K562 (cell line): ENCODE measurements at regions not wholly inside any gene's neighbourhood (a gene's known extent, or its start where the extent isn't known, plus 50 kb on each side); places are given as distances from the start of the nearest gene placed in this dataset.

Experiments
- GATAD2B ChIP-seq: fragments of 450-650 bp; IDR thresholded peaks from 2 replicates; pipeline ENCODE4 v1.6.1; 2017; ENCODE audit warnings: mild to moderate bottlenecking, borderline replicate concordance
- HDAC6 ChIP-seq: IDR thresholded peaks from 2 replicates; pipeline ENCODE4 v1.6.1; 2012; ENCODE audit warnings: low read depth, mild to moderate bottlenecking, control low read depth, inconsistent platforms, low read length, moderate library complexity
- MAFG ChIP-seq: fragments of 450-650 bp; conservative IDR thresholded peaks from 2 replicates; pipeline ENCODE4 v1.6.1; 2016; ENCODE audit warnings: missing genetic modification characterization, missing compliant biosample characterization
- MEIS2 ChIP-seq: fragments of 450-650 bp; IDR thresholded peaks from 2 replicates; pipeline ENCODE4 v1.6.1; 2014; ENCODE audit warnings: mild to moderate bottlenecking; ENCODE audit not compliant: partially characterized antibody
- NR2C1 ChIP-seq, 2 experiments: fragments of 450-650 bp; IDR thresholded peaks; 2 replicates each; pipeline ENCODE4 v1.6.1; 2017; ENCODE audit warnings: mild to moderate bottlenecking in 2 of 2, antibody characterized with exemption in 1 of 2, inconsistent platforms in 1 of 2, missing compliant biosample characterization in 1 of 2, missing genetic modification characterization in 1 of 2
- RBM25 ChIP-seq: fragments of 200-400 bp; formaldehyde crosslinking; IDR thresholded peaks from 2 replicates; pipeline ENCODE4 v1.6.1; 2018; ENCODE audit warnings: low read length, low read depth, moderate library complexity; ENCODE audit not compliant: severe bottlenecking
- RCOR1 ChIP-seq, 2 experiments: IDR thresholded peaks; 2 replicates each; pipeline ENCODE4 v1.6.1; 2012; ENCODE audit warnings: low read depth in 2 of 2, low read length in 2 of 2, borderline replicate concordance in 1 of 2, improper control_type of control experiment in 1 of 2
- TCF3 ChIP-seq: sonication (generic); formaldehyde crosslinking; IDR thresholded peaks from 2 replicates; pipeline ENCODE4 v1.4.0; 2020; ENCODE audit warnings: mild to moderate bottlenecking, missing genetic modification reagents
- U2AF2 ChIP-seq: fragments of 200-400 bp; formaldehyde crosslinking; optimal IDR thresholded peaks from 2 replicates; pipeline ENCODE3; 2017; ENCODE audit warnings: low read depth, mild to moderate bottlenecking, low read length
- ZBTB8A ChIP-seq: fragments of 450-650 bp; IDR thresholded peaks from 2 replicates; pipeline ENCODE4 v1.6.1; 2018; ENCODE audit warnings: mild to moderate bottlenecking, moderate library complexity; ENCODE audit not compliant: partially characterized antibody
- ZNF764 ChIP-seq: fragments of 250-450 bp; sonication (Bioruptor Pico); IDR thresholded peaks from 2 replicates; pipeline ENCODE4 v1.4.0; 2020; ENCODE audit warnings: low read depth, mild to moderate bottlenecking, moderate library complexity
- TF ChIP-seq, protein P1 (sequence below): sonication (generic); formaldehyde crosslinking; IDR thresholded peaks from 2 replicates; pipeline ENCODE4 v1.8.0; 2023; ENCODE audit warnings: mild to moderate bottlenecking, missing genetic modification reagents
- TF ChIP-seq, protein P2 (sequence below), 3 experiments: IDR thresholded peaks in 2 of 3; conservative IDR thresholded peaks in 1 of 3; 2 replicates each; pipeline ENCODE4 v1.5.1; 2011 to 2012; ENCODE audit warnings: low read length in 3 of 3, mild to moderate bottlenecking in 3 of 3, control low read depth in 2 of 3, improper control_type of control experiment in 1 of 3, inconsistent platforms in 1 of 3, low read depth in 1 of 3, mixed read lengths in 1 of 3, moderate library complexity in 1 of 3; ENCODE audit not compliant: insufficient read depth in 2 of 3
- TF ChIP-seq, protein P3 (sequence below): fragments of 450-650 bp; conservative IDR thresholded peaks from 2 replicates; pipeline ENCODE4 v1.6.1; 2016; ENCODE audit warnings: missing genetic modification characterization, low read depth, mild to moderate bottlenecking, missing compliant biosample characterization, moderate library complexity
- TF ChIP-seq, protein P4 (sequence below): IDR thresholded peaks from 2 replicates; pipeline ENCODE4 v1.6.1; 2012; ENCODE audit warnings: low read depth, low read length, improper control_type of control experiment, borderline replicate concordance
- TF ChIP-seq, protein P5 (sequence below): sonication (generic); formaldehyde crosslinking; IDR thresholded peaks from 2 replicates; pipeline ENCODE4 v1.9.0; 2022; ENCODE audit warnings: mild to moderate bottlenecking, missing genetic modification reagents
- TF ChIP-seq, protein P6 (sequence below): fragments of 250-450 bp; sonication (Bioruptor Pico); IDR thresholded peaks from 2 replicates; pipeline ENCODE4 v1.8.0; 2021; ENCODE audit warnings: mild to moderate bottlenecking, moderate library complexity

DNA sequence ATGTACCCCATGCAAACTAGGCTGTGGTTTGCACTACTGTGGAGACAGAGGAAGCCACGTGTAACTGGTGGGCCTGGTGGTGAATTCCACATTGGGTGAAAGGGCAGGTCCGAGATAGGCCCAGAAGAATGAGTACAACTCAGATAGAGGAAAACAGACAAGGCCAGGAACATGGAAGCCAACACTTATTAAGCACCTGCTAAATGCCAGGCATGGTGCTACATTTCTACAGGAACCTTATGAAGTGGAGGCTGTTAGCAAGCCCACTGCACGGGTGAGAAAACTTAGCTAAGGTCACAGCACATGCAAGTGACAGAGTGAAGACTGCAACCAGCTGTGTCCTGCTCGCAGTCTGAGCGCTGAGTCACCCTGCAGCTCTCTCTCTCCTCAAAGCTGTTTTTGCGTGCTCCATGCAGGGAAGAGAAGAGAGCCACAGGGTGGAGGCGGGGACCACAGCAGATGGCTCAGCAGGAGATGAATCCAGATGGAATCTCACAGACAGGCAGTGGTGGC lies 65.5 kb upstream of the SPTLC1 start (continued):
- TF ChIP-seq, protein P1, sequence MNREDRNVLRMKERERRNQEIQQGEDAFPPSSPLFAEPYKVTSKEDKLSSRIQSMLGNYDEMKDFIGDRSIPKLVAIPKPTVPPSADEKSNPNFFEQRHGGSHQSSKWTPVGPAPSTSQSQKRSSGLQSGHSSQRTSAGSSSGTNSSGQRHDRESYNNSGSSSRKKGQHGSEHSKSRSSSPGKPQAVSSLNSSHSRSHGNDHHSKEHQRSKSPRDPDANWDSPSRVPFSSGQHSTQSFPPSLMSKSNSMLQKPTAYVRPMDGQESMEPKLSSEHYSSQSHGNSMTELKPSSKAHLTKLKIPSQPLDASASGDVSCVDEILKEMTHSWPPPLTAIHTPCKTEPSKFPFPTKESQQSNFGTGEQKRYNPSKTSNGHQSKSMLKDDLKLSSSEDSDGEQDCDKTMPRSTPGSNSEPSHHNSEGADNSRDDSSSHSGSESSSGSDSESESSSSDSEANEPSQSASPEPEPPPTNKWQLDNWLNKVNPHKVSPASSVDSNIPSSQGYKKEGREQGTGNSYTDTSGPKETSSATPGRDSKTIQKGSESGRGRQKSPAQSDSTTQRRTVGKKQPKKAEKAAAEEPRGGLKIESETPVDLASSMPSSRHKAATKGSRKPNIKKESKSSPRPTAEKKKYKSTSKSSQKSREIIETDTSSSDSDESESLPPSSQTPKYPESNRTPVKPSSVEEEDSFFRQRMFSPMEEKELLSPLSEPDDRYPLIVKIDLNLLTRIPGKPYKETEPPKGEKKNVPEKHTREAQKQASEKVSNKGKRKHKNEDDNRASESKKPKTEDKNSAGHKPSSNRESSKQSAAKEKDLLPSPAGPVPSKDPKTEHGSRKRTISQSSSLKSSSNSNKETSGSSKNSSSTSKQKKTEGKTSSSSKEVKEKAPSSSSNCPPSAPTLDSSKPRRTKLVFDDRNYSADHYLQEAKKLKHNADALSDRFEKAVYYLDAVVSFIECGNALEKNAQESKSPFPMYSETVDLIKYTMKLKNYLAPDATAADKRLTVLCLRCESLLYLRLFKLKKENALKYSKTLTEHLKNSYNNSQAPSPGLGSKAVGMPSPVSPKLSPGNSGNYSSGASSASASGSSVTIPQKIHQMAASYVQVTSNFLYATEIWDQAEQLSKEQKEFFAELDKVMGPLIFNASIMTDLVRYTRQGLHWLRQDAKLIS (CRISPR knock-in tag): no peak
- TF ChIP-seq, protein P2, sequence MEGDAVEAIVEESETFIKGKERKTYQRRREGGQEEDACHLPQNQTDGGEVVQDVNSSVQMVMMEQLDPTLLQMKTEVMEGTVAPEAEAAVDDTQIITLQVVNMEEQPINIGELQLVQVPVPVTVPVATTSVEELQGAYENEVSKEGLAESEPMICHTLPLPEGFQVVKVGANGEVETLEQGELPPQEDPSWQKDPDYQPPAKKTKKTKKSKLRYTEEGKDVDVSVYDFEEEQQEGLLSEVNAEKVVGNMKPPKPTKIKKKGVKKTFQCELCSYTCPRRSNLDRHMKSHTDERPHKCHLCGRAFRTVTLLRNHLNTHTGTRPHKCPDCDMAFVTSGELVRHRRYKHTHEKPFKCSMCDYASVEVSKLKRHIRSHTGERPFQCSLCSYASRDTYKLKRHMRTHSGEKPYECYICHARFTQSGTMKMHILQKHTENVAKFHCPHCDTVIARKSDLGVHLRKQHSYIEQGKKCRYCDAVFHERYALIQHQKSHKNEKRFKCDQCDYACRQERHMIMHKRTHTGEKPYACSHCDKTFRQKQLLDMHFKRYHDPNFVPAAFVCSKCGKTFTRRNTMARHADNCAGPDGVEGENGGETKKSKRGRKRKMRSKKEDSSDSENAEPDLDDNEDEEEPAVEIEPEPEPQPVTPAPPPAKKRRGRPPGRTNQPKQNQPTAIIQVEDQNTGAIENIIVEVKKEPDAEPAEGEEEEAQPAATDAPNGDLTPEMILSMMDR (IDR thresholded peaks at IDR 0.05 in 2 of 3, conservative IDR thresholded peaks at IDR 0.05 in 1 of 3; ENCODE audit: insufficient read depth in 2 of 3, low read depth in 1 of 3, low read length in 3 of 3): peak in 1 of 3 experiments; percentile 9; a peak in 1 of 6 replicates
- TF ChIP-seq RCOR1 (IDR thresholded peaks at IDR 0.05; ENCODE audit: borderline replicate concordance in 1 of 2, low read depth in 2 of 2, low read length in 2 of 2) (peak in 1 of 2 experiments; percentile 49; a peak in 1 of 4 replicates), MAFG (tag) (peak; percentile 86), GATAD2B (no peak), RBM25 (no peak), HDAC6 (no peak), ZNF764 (CRISPR knock-in tag) (no peak), ZBTB8A (no peak), TCF3 (CRISPR knock-in tag) (peak; percentile 44; the same call in 1 of the 2 replicates), NR2C1 (IDR thresholded peaks at IDR 0.05) (peak; percentile 50; the same call in 1 of the 2 replicates), NR2C1 (tag; IDR thresholded peaks at IDR 0.05) (0 out of 2 replicates have a peak, but pooled peaks have one; percentile 22), MEIS2 (no peak), U2AF2 (no peak)
- TF ChIP-seq, protein P3, sequence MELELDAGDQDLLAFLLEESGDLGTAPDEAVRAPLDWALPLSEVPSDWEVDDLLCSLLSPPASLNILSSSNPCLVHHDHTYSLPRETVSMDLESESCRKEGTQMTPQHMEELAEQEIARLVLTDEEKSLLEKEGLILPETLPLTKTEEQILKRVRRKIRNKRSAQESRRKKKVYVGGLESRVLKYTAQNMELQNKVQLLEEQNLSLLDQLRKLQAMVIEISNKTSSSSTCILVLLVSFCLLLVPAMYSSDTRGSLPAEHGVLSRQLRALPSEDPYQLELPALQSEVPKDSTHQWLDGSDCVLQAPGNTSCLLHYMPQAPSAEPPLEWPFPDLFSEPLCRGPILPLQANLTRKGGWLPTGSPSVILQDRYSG (tag): peak; percentile 62
- TF ChIP-seq, protein P4, sequence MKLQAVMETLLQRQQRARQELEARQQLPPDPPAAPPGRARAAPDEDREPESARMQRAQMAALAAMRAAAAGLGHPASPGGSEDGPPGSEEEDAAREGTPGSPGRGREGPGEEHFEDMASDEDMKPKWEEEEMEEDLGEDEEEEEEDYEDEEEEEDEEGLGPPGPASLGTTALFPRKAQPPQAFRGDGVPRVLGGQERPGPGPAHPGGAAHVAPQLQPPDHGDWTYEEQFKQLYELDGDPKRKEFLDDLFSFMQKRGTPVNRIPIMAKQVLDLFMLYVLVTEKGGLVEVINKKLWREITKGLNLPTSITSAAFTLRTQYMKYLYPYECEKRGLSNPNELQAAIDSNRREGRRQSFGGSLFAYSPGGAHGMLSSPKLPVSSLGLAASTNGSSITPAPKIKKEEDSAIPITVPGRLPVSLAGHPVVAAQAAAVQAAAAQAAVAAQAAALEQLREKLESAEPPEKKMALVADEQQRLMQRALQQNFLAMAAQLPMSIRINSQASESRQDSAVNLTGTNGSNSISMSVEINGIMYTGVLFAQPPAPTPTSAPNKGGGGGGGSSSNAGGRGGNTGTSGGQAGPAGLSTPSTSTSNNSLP: no peak
- TF ChIP-seq, protein P5, sequence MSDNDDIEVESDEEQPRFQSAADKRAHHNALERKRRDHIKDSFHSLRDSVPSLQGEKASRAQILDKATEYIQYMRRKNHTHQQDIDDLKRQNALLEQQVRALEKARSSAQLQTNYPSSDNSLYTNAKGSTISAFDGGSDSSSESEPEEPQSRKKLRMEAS (CRISPR knock-in tag): peak; percentile 94
- TF ChIP-seq, protein P6, sequence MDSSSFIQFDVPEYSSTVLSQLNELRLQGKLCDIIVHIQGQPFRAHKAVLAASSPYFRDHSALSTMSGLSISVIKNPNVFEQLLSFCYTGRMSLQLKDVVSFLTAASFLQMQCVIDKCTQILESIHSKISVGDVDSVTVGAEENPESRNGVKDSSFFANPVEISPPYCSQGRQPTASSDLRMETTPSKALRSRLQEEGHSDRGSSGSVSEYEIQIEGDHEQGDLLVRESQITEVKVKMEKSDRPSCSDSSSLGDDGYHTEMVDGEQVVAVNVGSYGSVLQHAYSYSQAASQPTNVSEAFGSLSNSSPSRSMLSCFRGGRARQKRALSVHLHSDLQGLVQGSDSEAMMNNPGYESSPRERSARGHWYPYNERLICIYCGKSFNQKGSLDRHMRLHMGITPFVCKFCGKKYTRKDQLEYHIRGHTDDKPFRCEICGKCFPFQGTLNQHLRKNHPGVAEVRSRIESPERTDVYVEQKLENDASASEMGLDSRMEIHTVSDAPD (CRISPR knock-in tag): no peak
